Upper lobe of right lung (tissue), 1 donor: ENCODE measurements at regions not wholly inside any gene's neighbourhood (a gene's known extent, or its start where the extent isn't known, plus 50 kb on each side); places are given as distances from the start of the nearest gene placed in this dataset.

Experiments
- ATAC-seq: fragments of 200-7000 bp; cut with Tn5 transposase; one replicate; pipeline ENCODE4 v1.9.1; 2020; ENCODE audit warnings: mild to moderate bottlenecking, moderate library complexity
- DNase-seq: peaks from one replicate; pipeline ENCODE4 v3.0.0-alpha.2; 2020
- H3K27ac ChIP-seq: fragments of 200-600 bp; one replicate; pipeline ENCODE4 v1.8.0; 2022
- H3K27me3 ChIP-seq: fragments of 200-600 bp; one replicate; pipeline ENCODE4 v1.8.0; 2022; ENCODE audit warnings: mild to moderate bottlenecking
- H3K36me3 ChIP-seq: fragments of 200-600 bp; one replicate; pipeline ENCODE4 v1.8.0; 2022
- H3K4me1 ChIP-seq: fragments of 200-600 bp; one replicate; pipeline ENCODE4 v1.8.0; 2022
- H3K4me3 ChIP-seq: fragments of 200-600 bp; one replicate; pipeline ENCODE4 v1.8.0; 2022; ENCODE audit warnings: mild to moderate bottlenecking
- H3K9me3 ChIP-seq: fragments of 200-600 bp; one replicate; pipeline ENCODE4 v1.8.0; 2022
- intact Hi-C: fragments of 100-400 bp; cut with DNase I; formaldehyde crosslinking; loops from one replicate; pipeline ENCODE4 v1.11.0; 2022
- TF ChIP-seq, protein P1 (sequence below): fragments of 200-600 bp; IDR thresholded peaks from one replicate; pipeline ENCODE4 v1.8.0; 2022; ENCODE audit warnings: antibody characterized with exemption
- donor health status: DM: no; HTN: yes; CAD: no; lungs with severe emphysema.

DNA sequence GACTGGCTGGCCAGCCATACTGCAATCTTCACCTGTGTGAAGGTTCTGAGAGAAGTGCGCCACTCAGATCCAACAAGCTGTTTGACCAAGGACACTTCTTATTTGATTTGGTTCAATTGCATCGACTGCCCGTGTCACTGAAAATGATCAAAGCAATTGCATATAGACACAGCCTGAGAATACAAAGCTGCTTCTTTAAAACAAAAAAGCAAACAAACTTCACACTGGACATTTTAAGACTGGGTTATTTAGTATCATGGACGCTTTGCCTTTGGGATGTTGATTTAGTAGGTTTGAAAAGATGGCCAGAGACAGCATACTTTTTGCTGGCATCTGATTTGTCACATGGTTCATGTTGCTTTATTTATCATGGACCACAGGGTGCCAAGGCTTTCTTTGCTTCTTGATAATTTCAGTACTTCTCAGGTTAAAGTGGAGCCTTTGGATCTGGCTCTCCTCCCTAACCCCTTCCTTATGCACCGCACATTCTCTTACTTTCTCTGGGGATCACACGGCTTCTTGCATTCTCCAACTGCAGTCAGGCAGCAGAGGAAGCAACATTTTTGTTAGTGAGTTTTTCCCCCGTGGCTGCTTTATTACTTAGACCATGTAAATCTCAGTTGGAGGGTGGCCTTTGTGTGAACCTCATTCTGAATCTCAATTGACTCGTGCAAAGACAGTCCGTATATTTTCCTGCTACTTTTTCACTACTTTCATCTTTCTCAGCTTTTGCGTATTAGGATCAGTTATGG is 151.0 kb downstream of the CD47 start:
- Histone ChIP-seq H3K36me3 (no peaks in the 10 kb centered on the region), H3K27ac (no peak overlapping the region), H3K9me3 (no peaks in the 10 kb centered on the region), H3K4me3 (no peak overlapping the region), H3K4me1 (no peaks in the 10 kb centered on the region), H3K27me3 (no peaks in the 10 kb centered on the region)
- TF ChIP-seq, protein P1, sequence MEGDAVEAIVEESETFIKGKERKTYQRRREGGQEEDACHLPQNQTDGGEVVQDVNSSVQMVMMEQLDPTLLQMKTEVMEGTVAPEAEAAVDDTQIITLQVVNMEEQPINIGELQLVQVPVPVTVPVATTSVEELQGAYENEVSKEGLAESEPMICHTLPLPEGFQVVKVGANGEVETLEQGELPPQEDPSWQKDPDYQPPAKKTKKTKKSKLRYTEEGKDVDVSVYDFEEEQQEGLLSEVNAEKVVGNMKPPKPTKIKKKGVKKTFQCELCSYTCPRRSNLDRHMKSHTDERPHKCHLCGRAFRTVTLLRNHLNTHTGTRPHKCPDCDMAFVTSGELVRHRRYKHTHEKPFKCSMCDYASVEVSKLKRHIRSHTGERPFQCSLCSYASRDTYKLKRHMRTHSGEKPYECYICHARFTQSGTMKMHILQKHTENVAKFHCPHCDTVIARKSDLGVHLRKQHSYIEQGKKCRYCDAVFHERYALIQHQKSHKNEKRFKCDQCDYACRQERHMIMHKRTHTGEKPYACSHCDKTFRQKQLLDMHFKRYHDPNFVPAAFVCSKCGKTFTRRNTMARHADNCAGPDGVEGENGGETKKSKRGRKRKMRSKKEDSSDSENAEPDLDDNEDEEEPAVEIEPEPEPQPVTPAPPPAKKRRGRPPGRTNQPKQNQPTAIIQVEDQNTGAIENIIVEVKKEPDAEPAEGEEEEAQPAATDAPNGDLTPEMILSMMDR: no peak
- DNase-seq (no peak), ATAC-seq (no peak)
- intact Hi-C loops: no loop called here

DNA sequence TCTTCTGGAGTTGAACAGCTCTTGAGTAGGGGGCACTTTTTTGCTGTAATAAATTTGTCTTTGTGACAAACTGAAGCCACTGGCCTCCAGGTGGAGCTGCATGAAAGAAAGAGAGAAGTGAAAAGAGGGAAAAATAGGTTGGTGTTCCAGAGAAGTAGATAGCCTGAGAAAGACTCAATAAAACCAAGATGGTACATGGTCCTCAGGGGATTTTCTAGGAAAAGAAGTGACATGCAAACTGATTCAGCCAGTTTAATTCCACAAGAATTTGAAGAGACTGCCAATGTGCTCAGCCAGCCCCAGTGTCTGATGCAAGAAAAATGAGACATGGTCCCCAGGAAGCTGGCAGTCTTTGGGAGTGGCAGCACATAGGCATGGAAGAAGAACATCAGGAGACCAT is 152.7 kb downstream of the CD47 start:
- no peak overlapping the region for H3K4me3 ChIP-seq
- intact Hi-C loops: no loop called here
- H3K27me3 ChIP-seq: no peaks in the 10 kb centered on the region
- H3K36me3 ChIP-seq: no peaks in the 10 kb centered on the region
- no peak overlapping the region for H3K27ac ChIP-seq
- H3K4me1 ChIP-seq: no peaks in the 10 kb centered on the region
- DNase-seq: no peak
- TF ChIP-seq, protein P1: peak; percentile 54
- no peaks in the 10 kb centered on the region for H3K9me3 ChIP-seq
- ATAC-seq: peak; percentile 68

DNA sequence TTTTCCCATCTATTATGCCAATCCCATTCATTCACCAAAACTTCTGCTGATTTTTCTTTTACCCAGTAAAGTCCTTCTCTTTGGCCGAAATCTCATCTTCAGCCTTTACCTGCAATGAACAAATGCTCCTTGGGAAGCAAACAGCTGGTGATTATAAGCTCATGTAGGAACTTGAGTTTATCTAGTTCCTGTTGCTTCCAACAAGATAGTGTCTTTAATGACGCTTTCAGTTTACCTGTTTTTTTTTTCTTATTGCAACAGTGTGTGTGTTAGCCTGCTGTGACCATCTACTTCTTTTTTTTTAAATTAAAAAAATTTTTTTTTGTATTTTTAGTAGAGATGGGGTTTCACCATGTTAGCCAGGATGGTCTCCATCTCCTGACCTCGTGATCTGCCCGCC is 156.0 kb downstream of the CD47 start:
- TF ChIP-seq, protein P1: no peak
- no peaks in the 10 kb centered on the region for H3K27me3 ChIP-seq
- DNase-seq: no peak
- no peak overlapping the region for H3K4me3 ChIP-seq
- intact Hi-C loops: no loop called here
- H3K4me1 ChIP-seq: no peaks in the 10 kb centered on the region
- no peaks in the 10 kb centered on the region for H3K36me3 ChIP-seq
- H3K9me3 ChIP-seq: no peaks in the 10 kb centered on the region
- H3K27ac ChIP-seq: no peak overlapping the region
- no peak for ATAC-seq

GRCh38 chr3:107933450-107933849 is 157.4 kb downstream of the CD47 start:
- TF ChIP-seq, protein P1: no peak
- Histone ChIP-seq H3K4me3 (no peak overlapping the region), H3K36me3 (no peaks in the 10 kb centered on the region), H3K27ac (no peak overlapping the region), H3K9me3 (no peaks in the 10 kb centered on the region), H3K4me1 (no peaks in the 10 kb centered on the region), H3K27me3 (no peaks in the 10 kb centered on the region)
- ATAC-seq (no peak), DNase-seq (no peak)
- intact Hi-C loops: no loop called here

GRCh38 chr3:107931326-107931725 is 159.5 kb downstream of the CD47 start:
- ATAC-seq: no peak
- intact Hi-C loops: no loop called here

More at GRCh38 chr3:107931326-107931725, 159.5 kb downstream of the CD47 start:
- Histone ChIP-seq H3K27ac (no peak overlapping the region), H3K4me1 (peaks cover 5% of the 10 kb centered on the region), H3K4me3 (no peak overlapping the region), H3K9me3 (no peaks in the 10 kb centered on the region), H3K27me3 (no peaks in the 10 kb centered on the region), H3K36me3 (no peaks in the 10 kb centered on the region)
- no peak for DNase-seq
- TF ChIP-seq, protein P1: no peak
